ENCODE measurements at regions not wholly inside any gene's neighbourhood (a gene's known extent, or its start where the extent isn't known, plus 50 kb on each side); places are given as distances from the start of the nearest gene placed in this dataset.
"Not testable (repeated sequence)": the region's sequence is repeated elsewhere in the genome, so short reads cannot be mapped to it uniquely, and the experiment has no call there.

GRCh38 chr6:27138837-27139755 is 108.4 kb upstream of the PRSS16 start:
- peak; percentile 68 for DNase-seq

- DNase-seq = no peak
These were observed 107.5 kb upstream of the PRSS16 start for GRCh38 chr6:27139756-27140579.

- DNase-seq = no peak
These were observed 106.4 kb upstream of the PRSS16 start for GRCh38 chr6:27140999-27141528.

GRCh38 chr6:27141529-27142015 is 105.9 kb upstream of the PRSS16 start:
- DNase-seq = no peak

- not testable (repeated sequence) for DNase-seq
These were observed 104.5 kb upstream of the PRSS16 start for GRCh38 chr6:27143020-27143388.

GRCh38 chr6:27143474-27144026 is 104.0 kb upstream of the PRSS16 start:
- no peak for DNase-seq

- DNase-seq = no peak
These were observed 102.8 kb upstream of the PRSS16 start for GRCh38 chr6:27144740-27145079.

- DNase-seq = peak; percentile 84
These were observed 101.6 kb upstream of the PRSS16 start for GRCh38 chr6:27145731-27146455.

- not testable (repeated sequence) for DNase-seq
These were observed 101.1 kb upstream of the PRSS16 start for GRCh38 chr6:27146456-27146705.

- peak; percentile 93 for DNase-seq
These were observed 100.6 kb upstream of the PRSS16 start for GRCh38 chr6:27146706-27147505.

GRCh38 chr6:27148404-27148795 is 99.1 kb upstream of the PRSS16 start:
- no peak for DNase-seq

- DNase-seq = no peak
These were observed 98.4 kb upstream of the PRSS16 start for GRCh38 chr6:27149150-27149549.

GRCh38 chr6:27154696-27155095 is 92.8 kb upstream of the PRSS16 start:
- DNase-seq = no peak

GRCh38 chr6:27156874-27157458 is 90.5 kb upstream of the PRSS16 start:
- DNase-seq = no peak

- DNase-seq = peak; percentile 78
These were observed 89.8 kb upstream of the PRSS16 start for GRCh38 chr6:27157459-27158315.

- DNase-seq = no peak
These were observed 89.2 kb upstream of the PRSS16 start for GRCh38 chr6:27158316-27158643.

- no peak for DNase-seq
These were observed 87.8 kb upstream of the PRSS16 start for GRCh38 chr6:27159725-27160124.

GRCh38 chr6:27161115-27161514 is 86.4 kb upstream of the PRSS16 start:
- no peak for DNase-seq

- no peak for DNase-seq
These were observed 85.9 kb upstream of the PRSS16 start for GRCh38 chr6:27161603-27161945.

GRCh38 chr6:27161946-27162603 is 85.4 kb upstream of the PRSS16 start:
- DNase-seq = peak; percentile 39

All from central memory CD4-positive, alpha-beta T cell (primary cell).